ENCODE measurements at regions not wholly inside any gene's neighbourhood (a gene's known extent, or its start where the extent isn't known, plus 50 kb on each side); places are given as distances from the start of the nearest gene placed in this dataset.

DNA sequence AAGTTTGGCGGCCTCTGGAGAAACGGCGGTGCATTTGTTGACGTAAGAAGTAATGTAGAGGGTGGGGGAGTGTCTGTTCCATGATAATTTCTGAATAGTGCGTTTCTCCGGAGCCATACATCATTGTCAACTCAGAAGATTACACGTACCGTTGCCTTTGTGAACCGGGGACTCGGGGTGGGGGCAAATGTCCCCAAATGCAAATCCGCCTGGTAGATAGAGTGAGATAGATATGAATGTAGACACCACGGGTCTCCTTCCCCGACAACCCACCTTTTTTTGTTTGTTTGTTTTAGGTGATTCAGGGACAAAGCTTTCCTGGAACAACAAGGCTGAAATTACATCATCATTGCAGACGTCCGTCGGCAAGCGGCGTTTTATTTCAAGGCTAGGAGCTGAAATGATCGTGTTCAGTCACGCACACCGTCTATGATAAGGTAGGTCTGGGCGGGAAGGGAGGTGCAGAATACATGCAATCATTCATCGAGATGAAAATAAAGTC lies 96.0 kb upstream of the PPP2R3B start:
- RAD21 ChIA-PET (ENCODE audit: low non-redundant PET in 1 of 2, low total read pairs in 2 of 2, uncharacterized antibody in 2 of 2, unreplicated experiment in 2 of 2) = no interaction called here
- no peak overlapping the region for H3K4me3 ChIP-seq (replicated peaks in 1 of 2; ENCODE audit: low read depth in 1 of 2, low read length in 2 of 2)
- no peaks in the 10 kb centered on the region for H3K9me2 ChIP-seq (ENCODE audit: insufficient read depth)
- H3K27me3 ChIP-seq (ENCODE audit: insufficient read depth, low read length) = no peaks in the 10 kb centered on the region
- ATAC-seq (no peak), DNase-seq (ENCODE audit: low read depth, low spot score) (no peak)
- TF ChIP-seq ZFX (IDR thresholded peaks at IDR 0.05) = no peak
- TF ChIP-seq FOSL1 (IDR thresholded peaks at IDR 0.05; ENCODE audit: low read depth) = no peak
- TF ChIP-seq SRF (IDR thresholded peaks at IDR 0.05; ENCODE audit: low read depth) = no peak
- H3K4me1 ChIP-seq (ENCODE audit: control insufficient read depth in 1 of 2, insufficient read depth in 2 of 2, low read length in 2 of 2) = no peaks in the 10 kb centered on the region
- H3K79me2 ChIP-seq (ENCODE audit: insufficient read depth, low read length) = no peaks in the 10 kb centered on the region
- POLR2A ChIA-PET = no interaction called here
- intact Hi-C loops (cut with micrococcal nuclease) = no loop called here
- no peak overlapping the region for H3K9ac ChIP-seq (ENCODE audit: low read length)
- H3K27ac ChIP-seq (ENCODE audit: low read depth, low read length) = no peak overlapping the region
- no peak overlapping the region for H3K4me2 ChIP-seq (ENCODE audit: low read length)
- no peak overlapping the region for H2AFZ ChIP-seq (ENCODE audit: low read depth, low read length, poor library complexity, severe bottlenecking)
- H3K9me3 ChIP-seq (ENCODE audit: control insufficient read depth in 1 of 2, insufficient read depth in 1 of 2, low read depth in 1 of 2, low read length in 2 of 2) = no peaks in the 10 kb centered on the region
- H3K36me3 ChIP-seq (ENCODE audit: control insufficient read depth in 1 of 2, insufficient read depth in 2 of 2, low read length in 2 of 2) = no peaks in the 10 kb centered on the region
- H4K20me1 ChIP-seq (ENCODE audit: insufficient read depth) = no peaks in the 10 kb centered on the region
- CTCF ChIA-PET = no interaction called here
- BruUV-seq (replicated peaks) = no TSS peak

DNA sequence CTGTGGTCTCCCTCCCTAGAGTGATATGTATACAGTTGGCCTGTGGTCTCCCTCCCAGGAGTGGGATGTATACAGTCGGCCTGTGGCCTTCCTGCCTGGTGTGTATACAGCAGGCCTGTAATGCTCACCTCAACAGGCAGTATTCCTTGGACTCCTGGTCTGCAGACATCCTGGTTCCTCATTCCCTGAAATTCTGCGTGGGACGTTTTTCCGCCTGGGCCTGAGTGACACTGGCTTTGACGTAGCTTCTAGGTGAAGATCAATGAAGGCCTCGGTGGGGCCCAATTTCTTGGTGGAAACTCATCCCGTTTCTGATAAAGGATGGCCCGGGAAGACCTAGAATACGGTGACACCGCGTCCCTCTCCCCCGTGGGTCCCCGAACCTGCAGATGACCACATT lies 98.7 kb upstream of the PPP2R3B start:
- POLR2A ChIA-PET = no interaction called here
- Histone ChIP-seq H3K9me2 (ENCODE audit: insufficient read depth) (no peaks in the 10 kb centered on the region), H3K9me3 (ENCODE audit: control insufficient read depth in 1 of 2, insufficient read depth in 1 of 2, low read depth in 1 of 2, low read length in 2 of 2) (no peaks in the 10 kb centered on the region), H3K4me1 (ENCODE audit: control insufficient read depth in 1 of 2, insufficient read depth in 2 of 2, low read length in 2 of 2) (no peaks in the 10 kb centered on the region), H4K20me1 (ENCODE audit: insufficient read depth) (no peaks in the 10 kb centered on the region), H3K27me3 (ENCODE audit: insufficient read depth, low read length) (no peaks in the 10 kb centered on the region), H3K9ac (ENCODE audit: low read length) (no peak overlapping the region), H3K79me2 (ENCODE audit: insufficient read depth, low read length) (no peaks in the 10 kb centered on the region), H3K27ac (ENCODE audit: low read depth, low read length) (no peak overlapping the region), H2AFZ (ENCODE audit: low read depth, low read length, poor library complexity, severe bottlenecking) (no peak overlapping the region), H3K4me2 (ENCODE audit: low read length) (no peak overlapping the region), H3K36me3 (ENCODE audit: control insufficient read depth in 1 of 2, insufficient read depth in 2 of 2, low read length in 2 of 2) (no peaks in the 10 kb centered on the region), H3K4me3 (replicated peaks in 1 of 2; ENCODE audit: low read depth in 1 of 2, low read length in 2 of 2) (no peak overlapping the region)
- no TSS peak for BruUV-seq (replicated peaks)
- RAD21 ChIA-PET (ENCODE audit: low non-redundant PET in 1 of 2, low total read pairs in 2 of 2, uncharacterized antibody in 2 of 2, unreplicated experiment in 2 of 2) = no interaction called here
- ATAC-seq (no peak), DNase-seq (ENCODE audit: low read depth, low spot score) (no peak)
- intact Hi-C loops (cut with micrococcal nuclease) = no loop called here
- CTCF ChIA-PET = no interaction called here
- no peak for TF ChIP-seq EZH2phosphoT487 (IDR thresholded peaks at IDR 0.05; ENCODE audit: borderline replicate concordance)
- TF ChIP-seq, protein P1, sequence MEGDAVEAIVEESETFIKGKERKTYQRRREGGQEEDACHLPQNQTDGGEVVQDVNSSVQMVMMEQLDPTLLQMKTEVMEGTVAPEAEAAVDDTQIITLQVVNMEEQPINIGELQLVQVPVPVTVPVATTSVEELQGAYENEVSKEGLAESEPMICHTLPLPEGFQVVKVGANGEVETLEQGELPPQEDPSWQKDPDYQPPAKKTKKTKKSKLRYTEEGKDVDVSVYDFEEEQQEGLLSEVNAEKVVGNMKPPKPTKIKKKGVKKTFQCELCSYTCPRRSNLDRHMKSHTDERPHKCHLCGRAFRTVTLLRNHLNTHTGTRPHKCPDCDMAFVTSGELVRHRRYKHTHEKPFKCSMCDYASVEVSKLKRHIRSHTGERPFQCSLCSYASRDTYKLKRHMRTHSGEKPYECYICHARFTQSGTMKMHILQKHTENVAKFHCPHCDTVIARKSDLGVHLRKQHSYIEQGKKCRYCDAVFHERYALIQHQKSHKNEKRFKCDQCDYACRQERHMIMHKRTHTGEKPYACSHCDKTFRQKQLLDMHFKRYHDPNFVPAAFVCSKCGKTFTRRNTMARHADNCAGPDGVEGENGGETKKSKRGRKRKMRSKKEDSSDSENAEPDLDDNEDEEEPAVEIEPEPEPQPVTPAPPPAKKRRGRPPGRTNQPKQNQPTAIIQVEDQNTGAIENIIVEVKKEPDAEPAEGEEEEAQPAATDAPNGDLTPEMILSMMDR (IDR thresholded peaks at IDR 0.05 in 2 of 3, conservative IDR thresholded peaks at IDR 0.05 in 1 of 3; ENCODE audit: borderline replicate concordance in 1 of 3, insufficient read depth in 1 of 3, low read depth in 2 of 3, low read length in 2 of 3) = no peak
- TF ChIP-seq EZH2 (IDR thresholded peaks at IDR 0.05) = no peak
